T-helper 1 cell treated with Interleukin-12 subunit alpha and Interleukin-12 subunit beta and Interleukin-4 antibody, amounts not matched to agents 30 μg/mL and 1 μg/mL, for 36 hours (primary cell): ENCODE measurements at regions not wholly inside any gene's neighbourhood (a gene's known extent, or its start where the extent isn't known, plus 50 kb on each side); places are given as distances from the start of the nearest gene placed in this dataset.

Experiments used
- H3K27ac Mint-ChIP-seq: one replicate; pipeline ENCODE4 v1.8.0; 2021; ENCODE audit warnings: mild to moderate bottlenecking, mixed read lengths
- H3K27me3 Mint-ChIP-seq: one replicate; pipeline ENCODE4 v1.8.0; 2021; ENCODE audit warnings: low read depth, mixed read lengths
- H3K36me3 Mint-ChIP-seq: one replicate; pipeline ENCODE4 v1.8.0; 2021; ENCODE audit warnings: low read depth, mixed read lengths
- H3K4me1 Mint-ChIP-seq: one replicate; pipeline ENCODE4 v1.8.0; 2021; ENCODE audit warnings: low read depth, mixed read lengths
- H3K4me3 Mint-ChIP-seq: one replicate; pipeline ENCODE4 v1.8.0; 2021; ENCODE audit warnings: mild to moderate bottlenecking, moderate library complexity, mixed read lengths
- H3K9me3 Mint-ChIP-seq: one replicate; pipeline ENCODE4 v1.8.0; 2021; ENCODE audit warnings: mixed read lengths

DNA sequence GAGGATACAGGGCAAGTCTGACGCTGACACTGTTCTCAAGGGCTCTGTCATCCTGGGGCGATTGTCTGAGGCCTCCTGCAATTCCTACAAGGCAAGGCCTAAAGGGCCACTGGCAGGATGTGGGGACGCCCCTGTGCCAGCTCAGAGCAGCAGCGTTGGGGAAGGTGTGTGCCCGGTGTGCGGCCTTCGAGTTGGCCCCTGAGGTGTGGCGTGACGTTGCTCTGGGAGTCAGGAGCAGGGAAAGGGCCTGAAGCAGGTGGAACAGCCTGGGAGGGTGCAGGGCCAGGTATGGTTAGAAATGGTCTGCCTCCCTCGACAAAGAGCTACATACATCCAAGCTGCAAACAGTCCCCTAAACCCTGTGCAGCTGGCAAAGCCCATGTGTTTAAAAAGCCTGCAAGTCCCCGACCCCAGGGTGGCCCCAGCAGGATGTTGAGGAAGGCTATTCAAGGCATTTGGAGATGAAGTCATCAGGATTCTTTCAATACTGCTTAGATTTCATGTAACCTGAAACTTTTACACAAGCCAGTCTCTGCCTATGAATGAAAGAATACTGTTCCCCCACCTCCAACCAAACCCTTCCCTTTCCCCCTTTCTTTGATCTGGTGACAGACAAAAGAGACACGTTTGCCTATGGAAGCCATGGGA lies 142.5 kb upstream of the TNS3 start:
- no peak overlapping the region for H3K27ac Mint-ChIP-seq
- H3K4me1 Mint-ChIP-seq, result no peaks in the 10 kb centered on the region
- no peaks in the 10 kb centered on the region for H3K36me3 Mint-ChIP-seq
- no peaks in the 10 kb centered on the region for H3K27me3 Mint-ChIP-seq
- no peak overlapping the region for H3K4me3 Mint-ChIP-seq
- H3K9me3 Mint-ChIP-seq, result no peaks in the 10 kb centered on the region

DNA sequence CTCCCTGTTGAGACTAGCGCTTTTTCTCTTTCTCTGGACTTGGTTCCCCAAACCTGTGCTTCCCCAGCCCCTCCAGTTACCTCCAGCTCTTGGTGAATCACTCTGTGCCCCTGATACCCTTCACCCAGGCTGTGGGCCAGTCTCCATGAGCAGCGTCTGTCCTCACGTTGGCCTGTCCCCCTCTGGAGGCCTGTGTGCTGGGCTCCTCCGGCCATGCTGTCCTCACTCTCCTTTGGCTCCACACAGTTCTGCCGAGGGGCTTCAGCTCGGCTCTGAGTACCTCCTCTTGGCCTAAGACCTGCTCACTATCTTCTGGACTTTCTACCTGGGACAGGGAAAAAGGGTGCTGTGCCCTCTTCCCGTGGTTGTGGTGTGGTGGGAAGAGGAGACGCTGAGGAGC lies 140.2 kb upstream of the TNS3 start:
- H3K4me1 Mint-ChIP-seq, result no peaks in the 10 kb centered on the region
- H3K27ac Mint-ChIP-seq, result no peak overlapping the region
- no peaks in the 10 kb centered on the region for H3K9me3 Mint-ChIP-seq
- no peaks in the 10 kb centered on the region for H3K27me3 Mint-ChIP-seq
- H3K36me3 Mint-ChIP-seq, result no peaks in the 10 kb centered on the region
- no peak overlapping the region for H3K4me3 Mint-ChIP-seq

DNA sequence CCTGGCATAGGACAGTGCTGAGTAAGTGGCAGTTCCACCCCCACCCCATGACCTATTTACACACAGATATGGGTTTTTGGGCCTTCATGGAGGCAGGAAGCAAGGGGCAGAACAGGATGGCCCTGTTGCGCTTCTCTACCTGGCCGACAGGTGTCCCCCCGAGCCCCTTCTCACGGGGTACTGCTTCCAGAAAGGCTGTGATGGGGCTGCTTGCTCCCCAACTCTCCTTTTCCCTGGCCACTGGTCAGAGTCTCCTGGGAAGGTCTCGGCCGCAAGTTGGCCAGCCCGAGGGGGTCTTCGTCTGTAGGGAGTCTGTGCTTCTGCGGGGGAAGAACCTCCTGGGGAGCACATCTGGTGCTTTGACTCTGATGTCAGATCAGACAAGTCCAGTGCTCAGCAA lies 139.8 kb upstream of the TNS3 start:
- H3K4me1 Mint-ChIP-seq, result no peaks in the 10 kb centered on the region
- no peak overlapping the region for H3K27ac Mint-ChIP-seq
- H3K36me3 Mint-ChIP-seq, result no peaks in the 10 kb centered on the region

DNA sequence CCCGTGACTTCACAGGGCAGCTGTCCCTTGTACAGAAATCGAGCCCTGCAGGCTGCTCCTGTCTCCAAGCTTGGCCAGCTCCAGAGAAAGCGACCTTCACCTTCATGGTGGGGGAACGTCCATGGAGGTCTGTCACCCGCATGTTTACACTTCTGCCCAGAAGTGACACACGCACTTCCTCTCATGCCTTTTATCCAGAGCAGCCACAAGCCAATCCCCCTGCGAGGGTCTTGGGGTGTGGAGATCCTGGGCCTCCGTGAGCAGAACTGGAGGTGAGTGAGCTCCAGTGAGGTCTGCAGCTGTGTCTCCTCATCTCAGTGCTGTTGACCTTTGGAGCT lies 139.0 kb upstream of the TNS3 start:
- no peaks in the 10 kb centered on the region for H3K9me3 Mint-ChIP-seq
- H3K4me3 Mint-ChIP-seq, result no peak overlapping the region
- H3K36me3 Mint-ChIP-seq, result no peaks in the 10 kb centered on the region
- H3K4me1 Mint-ChIP-seq, result no peaks in the 10 kb centered on the region
- H3K27me3 Mint-ChIP-seq, result no peaks in the 10 kb centered on the region
- H3K27ac Mint-ChIP-seq, result no peak overlapping the region

More for the DNA sequence above, 139.8 kb upstream of the TNS3 start:
- H3K9me3 Mint-ChIP-seq, result no peaks in the 10 kb centered on the region
- H3K4me3 Mint-ChIP-seq, result no peak overlapping the region
- no peaks in the 10 kb centered on the region for H3K27me3 Mint-ChIP-seq

DNA sequence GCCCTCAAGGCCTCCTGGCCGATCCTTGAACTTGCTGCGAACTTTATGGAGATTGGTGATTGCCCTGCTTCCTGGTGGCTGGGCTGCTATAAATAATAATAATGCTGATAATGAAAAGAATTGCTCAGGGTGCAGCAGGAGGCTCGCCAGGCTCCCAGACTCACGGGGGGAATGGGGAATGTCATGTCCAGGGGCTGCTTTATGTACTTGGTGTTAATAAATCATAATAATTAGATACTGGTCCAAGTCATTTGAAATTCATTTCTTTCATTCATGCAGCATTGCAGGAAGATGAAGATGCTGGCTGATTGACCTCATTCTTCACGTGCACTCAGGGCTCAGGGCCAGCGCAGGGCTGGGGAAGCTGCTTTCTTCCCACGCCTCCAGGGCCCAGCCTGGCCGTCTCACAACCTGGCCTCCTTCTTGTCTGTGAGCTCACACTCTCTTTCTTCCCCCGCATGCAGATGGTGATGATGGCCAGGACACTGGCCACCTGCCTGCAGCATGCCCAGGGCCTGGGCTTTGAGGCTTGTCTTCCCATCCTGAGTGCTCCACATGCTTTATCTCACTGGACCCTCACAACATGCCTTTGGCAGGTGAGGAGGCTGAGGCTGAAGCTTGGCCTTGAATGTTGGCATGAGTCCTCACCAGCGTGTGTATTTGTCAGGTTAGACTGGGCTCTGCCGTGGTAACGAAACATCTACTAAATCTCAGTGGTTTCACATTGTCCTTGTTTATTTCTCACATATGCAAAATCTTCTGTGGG lies 138.4 kb upstream of the TNS3 start:
- Mint-ChIP-seq H3K4me1 (no peaks in the 10 kb centered on the region), H3K9me3 (no peaks in the 10 kb centered on the region), H3K4me3 (no peak overlapping the region), H3K27ac (no peak overlapping the region), H3K27me3 (no peaks in the 10 kb centered on the region), H3K36me3 (no peaks in the 10 kb centered on the region)

DNA sequence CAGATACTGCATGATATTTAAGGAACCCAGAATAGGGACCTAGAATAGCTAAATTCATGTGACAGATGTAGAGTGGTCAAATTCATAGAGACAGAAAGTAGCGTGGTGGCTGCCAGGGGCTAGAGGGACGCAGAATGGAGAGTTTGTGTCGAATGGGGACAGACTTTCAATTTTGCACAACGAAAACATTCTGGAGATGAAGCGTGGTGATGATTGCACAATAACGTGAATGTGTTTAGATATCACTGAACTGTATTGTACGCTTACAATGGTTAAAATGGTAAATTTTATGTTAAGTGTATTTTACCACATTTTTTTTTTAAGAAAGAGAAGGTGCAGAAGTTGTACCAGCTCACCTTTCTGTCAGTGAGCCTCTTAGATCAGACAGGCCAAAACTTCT lies 137.8 kb upstream of the TNS3 start:
- Mint-ChIP-seq H3K36me3 (no peaks in the 10 kb centered on the region), H3K27ac (no peak overlapping the region), H3K4me1 (no peaks in the 10 kb centered on the region), H3K4me3 (no peak overlapping the region), H3K9me3 (no peaks in the 10 kb centered on the region), H3K27me3 (no peaks in the 10 kb centered on the region)

DNA sequence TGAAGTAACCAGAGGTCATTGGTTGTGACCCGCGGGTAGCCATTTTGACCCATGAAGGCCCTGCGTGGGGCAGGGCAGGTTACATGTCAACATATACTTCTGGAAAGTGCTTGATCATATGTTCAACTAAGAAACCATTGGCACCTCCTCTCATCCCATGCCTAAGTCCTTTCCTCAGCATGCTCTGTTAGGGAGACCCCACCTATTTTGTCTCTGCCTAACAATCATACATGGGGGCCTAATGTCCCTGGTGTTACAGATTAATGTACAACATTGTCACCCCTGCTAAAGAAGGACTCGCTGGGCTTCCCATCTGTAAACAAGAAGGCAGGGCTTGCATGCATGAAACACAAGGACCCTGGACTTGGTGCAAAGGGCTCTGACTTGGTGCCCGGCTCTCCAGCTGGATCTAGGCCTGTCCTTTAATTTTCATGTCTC lies 133.7 kb upstream of the TNS3 start:
- no peaks in the 10 kb centered on the region for H3K27me3 Mint-ChIP-seq
- H3K4me3 Mint-ChIP-seq, result no peak overlapping the region
- H3K27ac Mint-ChIP-seq, result no peak overlapping the region
- H3K4me1 Mint-ChIP-seq, result no peaks in the 10 kb centered on the region
- no peaks in the 10 kb centered on the region for H3K9me3 Mint-ChIP-seq
- H3K36me3 Mint-ChIP-seq, result no peaks in the 10 kb centered on the region

DNA sequence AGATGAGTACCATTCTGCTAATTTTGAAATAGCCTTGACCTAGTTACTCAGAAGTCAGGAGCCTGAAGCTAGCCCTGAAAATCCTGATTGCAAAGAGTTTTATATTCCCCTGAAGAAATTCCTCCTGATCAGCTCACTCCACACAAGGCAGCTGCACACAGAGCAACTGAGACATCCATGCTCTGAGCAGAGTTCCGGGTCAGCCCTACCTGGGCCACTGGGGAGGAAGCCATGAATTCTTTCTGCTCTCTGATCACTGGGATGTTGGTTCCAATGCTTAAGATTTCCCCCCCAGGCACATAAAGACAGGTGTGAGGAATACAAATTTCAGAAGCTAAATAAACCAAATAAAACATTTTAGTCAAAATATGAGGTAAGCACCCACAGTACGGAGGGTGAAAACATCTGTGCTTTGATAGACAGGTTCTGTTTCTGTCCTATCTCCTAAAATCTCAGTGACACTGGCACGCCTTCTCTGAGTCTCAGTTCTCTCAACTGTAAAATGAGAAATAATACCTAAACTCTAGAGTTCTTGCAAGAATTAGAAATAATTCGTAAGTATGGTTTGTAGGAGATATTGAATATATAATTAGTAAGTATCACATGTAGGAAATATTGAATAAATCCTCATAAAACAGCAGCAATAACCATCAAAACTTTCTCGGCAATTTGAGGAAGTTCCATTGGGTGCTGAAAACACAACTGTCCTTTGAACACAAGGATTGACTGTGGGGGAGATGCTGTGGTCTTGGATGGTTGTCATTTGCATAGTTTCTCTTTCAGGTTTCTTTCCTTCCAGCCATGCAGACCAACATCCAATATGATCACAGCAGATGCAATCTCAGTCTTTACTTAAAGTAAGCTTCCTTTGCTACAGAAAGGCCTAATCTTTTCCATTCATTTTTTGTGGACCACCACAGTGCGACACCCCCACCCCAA lies 133.0 kb upstream of the TNS3 start:
- Mint-ChIP-seq H3K27me3 (no peaks in the 10 kb centered on the region), H3K4me3 (no peak overlapping the region), H3K27ac (no peak overlapping the region), H3K36me3 (no peaks in the 10 kb centered on the region), H3K9me3 (no peaks in the 10 kb centered on the region), H3K4me1 (no peaks in the 10 kb centered on the region)

DNA sequence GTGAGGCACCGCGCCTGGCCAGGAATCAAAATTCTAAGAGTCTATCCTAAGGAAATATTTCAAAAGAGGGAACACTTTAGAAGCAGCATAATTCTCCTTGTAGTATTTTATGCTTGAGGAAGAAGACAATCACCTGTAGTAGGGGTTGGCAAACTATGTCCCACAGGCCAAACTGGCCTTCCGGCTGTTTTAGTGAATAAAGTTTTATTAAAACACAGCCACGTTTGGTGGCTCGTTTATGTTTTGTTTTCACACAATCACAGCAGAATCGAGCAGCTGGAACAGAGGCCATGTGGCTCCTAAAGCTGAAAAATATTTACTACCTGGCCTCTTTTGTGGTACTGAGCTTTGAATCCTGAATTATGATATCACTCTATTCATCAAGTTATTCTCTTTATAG lies 131.7 kb upstream of the TNS3 start:
- no peaks in the 10 kb centered on the region for H3K9me3 Mint-ChIP-seq
- no peaks in the 10 kb centered on the region for H3K36me3 Mint-ChIP-seq
- H3K27ac Mint-ChIP-seq, result no peak overlapping the region
- H3K4me1 Mint-ChIP-seq, result no peaks in the 10 kb centered on the region
- no peak overlapping the region for H3K4me3 Mint-ChIP-seq
- H3K27me3 Mint-ChIP-seq, result no peaks in the 10 kb centered on the region

DNA sequence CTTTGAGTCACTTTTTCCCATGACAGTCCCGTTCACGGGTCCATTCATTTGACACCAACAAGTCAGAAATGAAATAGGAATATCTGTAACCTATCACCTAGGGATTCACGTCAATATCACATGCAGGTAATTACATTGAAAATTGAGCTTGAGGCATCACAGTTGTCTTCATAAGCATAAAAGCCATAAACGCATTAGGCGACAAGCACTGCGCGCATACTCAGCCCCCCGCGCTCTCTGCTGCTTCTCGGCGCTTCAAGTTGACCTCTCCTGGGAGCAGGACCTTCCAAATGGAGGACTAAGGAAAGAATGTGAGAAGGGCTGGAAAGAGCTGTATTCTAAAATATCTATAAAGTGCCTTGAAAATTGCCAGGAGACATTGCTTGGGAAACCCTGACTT lies 130.5 kb upstream of the TNS3 start:
- Mint-ChIP-seq H3K9me3 (no peaks in the 10 kb centered on the region), H3K27ac (no peak overlapping the region), H3K4me3 (no peak overlapping the region), H3K4me1 (no peaks in the 10 kb centered on the region), H3K27me3 (no peaks in the 10 kb centered on the region), H3K36me3 (no peaks in the 10 kb centered on the region)

DNA sequence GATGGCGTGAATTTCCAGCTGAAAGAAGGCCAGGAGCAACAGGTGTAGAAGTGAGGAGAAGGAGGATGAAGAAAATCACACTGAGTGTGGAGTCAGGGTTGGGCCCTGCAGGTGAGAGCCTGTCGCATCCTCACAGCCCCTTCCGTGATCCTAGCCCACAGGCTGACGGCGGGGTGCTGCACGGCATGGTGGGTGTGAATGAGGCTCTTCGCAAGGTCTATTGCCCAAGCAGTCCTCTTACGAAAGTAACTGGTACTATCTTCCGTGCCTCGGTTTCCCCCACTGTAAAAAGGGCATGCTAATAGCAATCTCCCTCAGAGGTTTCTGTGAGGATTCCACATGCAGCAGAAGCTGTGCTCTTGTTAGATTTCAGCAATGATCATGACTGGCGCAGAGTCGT lies 129.9 kb upstream of the TNS3 start:
- no peaks in the 10 kb centered on the region for H3K27me3 Mint-ChIP-seq
- no peak overlapping the region for H3K4me3 Mint-ChIP-seq
- no peaks in the 10 kb centered on the region for H3K36me3 Mint-ChIP-seq
- no peak overlapping the region for H3K27ac Mint-ChIP-seq
- no peaks in the 10 kb centered on the region for H3K4me1 Mint-ChIP-seq
- no peaks in the 10 kb centered on the region for H3K9me3 Mint-ChIP-seq

DNA sequence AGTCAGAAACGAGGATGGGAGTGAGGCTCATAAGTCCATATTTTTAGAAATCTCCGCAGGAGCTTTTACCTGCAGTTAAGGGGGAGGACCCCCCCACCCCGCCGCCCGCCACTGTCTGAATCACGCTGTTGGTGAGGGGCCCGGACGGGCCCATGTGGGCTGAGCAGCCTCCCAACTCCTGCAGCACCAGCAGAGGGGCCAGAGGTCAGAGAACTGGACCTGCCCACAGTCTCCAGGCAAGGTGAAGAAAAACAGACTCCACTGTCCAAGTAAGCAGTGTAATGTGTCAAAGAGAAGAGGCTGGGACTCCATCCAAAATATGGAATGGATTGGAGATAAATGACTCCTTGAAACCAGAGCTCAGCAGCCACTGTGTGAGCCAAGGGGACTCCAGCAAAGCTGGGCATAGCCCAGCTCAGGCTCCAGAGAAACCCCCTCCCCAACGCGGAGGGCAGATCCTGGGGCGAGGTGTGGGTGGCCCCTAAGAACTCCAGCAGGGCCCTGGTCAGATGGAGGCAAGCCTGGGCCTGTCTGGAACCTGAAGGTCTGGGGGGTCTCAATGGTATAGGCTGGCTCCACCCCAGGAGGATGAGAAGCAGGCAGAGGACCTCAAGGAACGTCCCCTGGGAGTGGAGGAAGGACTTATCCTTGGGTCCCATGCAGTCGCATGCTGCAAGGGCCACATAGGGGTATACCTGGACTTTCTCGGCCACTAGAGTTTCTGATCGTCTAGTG lies 128.5 kb upstream of the TNS3 start:
- H3K27me3 Mint-ChIP-seq, result no peaks in the 10 kb centered on the region
- no peaks in the 10 kb centered on the region for H3K4me1 Mint-ChIP-seq
- H3K9me3 Mint-ChIP-seq, result no peaks in the 10 kb centered on the region
- H3K4me3 Mint-ChIP-seq, result no peak overlapping the region
- H3K36me3 Mint-ChIP-seq, result no peaks in the 10 kb centered on the region
- no peak overlapping the region for H3K27ac Mint-ChIP-seq

DNA sequence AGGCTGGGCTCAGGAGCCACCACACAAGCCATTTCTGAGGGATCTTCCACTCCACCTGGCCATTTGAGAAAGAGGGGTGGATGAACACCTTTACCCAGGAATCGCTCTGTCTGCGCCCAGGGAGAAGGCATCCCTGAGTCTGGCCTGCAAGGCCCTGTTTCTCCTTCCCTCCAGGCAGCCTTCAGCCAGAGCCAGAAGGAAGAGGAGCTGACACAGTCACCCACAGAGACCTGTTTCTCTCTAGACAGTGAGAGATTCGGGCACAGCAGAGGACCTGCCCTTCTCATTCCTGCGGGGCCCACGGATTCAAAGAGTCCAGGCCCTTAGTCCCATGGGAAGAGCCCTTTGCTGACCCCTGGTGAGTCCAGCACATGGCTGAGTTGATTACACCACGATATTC lies 127.5 kb upstream of the TNS3 start:
- Mint-ChIP-seq H3K36me3 (no peaks in the 10 kb centered on the region), H3K4me3 (no peak overlapping the region), H3K27me3 (no peaks in the 10 kb centered on the region), H3K27ac (no peak overlapping the region), H3K4me1 (no peaks in the 10 kb centered on the region), H3K9me3 (no peaks in the 10 kb centered on the region)

DNA sequence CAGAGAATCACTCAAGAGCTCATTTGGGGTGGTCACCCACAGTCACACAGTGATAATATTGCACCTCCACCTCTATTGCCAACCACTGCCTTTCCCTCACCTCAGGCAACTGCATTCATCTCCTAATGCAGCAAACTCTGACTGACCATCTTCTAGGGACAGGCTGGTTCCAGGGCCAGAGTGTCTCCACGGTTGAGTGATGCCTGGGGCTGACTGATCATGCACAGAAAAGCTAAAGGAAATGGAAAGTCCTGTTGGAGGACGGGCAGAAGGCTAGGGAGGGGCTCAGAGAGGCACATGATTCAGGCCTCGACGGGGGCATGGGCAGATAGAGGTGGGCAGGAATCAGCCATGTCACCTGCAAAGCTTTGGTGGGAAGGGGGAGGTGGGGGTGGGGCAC lies 127.1 kb upstream of the TNS3 start:
- no peaks in the 10 kb centered on the region for H3K27me3 Mint-ChIP-seq
- H3K9me3 Mint-ChIP-seq, result no peaks in the 10 kb centered on the region
- no peak overlapping the region for H3K4me3 Mint-ChIP-seq
- H3K36me3 Mint-ChIP-seq, result no peaks in the 10 kb centered on the region
- H3K27ac Mint-ChIP-seq, result no peak overlapping the region
- no peaks in the 10 kb centered on the region for H3K4me1 Mint-ChIP-seq
